ENCODE measurements at regions not wholly inside any gene's neighbourhood (a gene's known extent, or its start where the extent isn't known, plus 50 kb on each side); places are given as distances from the start of the nearest gene placed in this dataset.

GRCh38 chr10:128473911-128474310 is 347.7 kb upstream of the MKI67 start:
- no peak for DNase-seq

- no peak for DNase-seq
These were observed 348.3 kb upstream of the MKI67 start for GRCh38 chr10:128474571-128474970.

GRCh38 chr10:128475686-128476367 is 349.6 kb upstream of the MKI67 start:
- DNase-seq: no peak

- peak; percentile 21 for DNase-seq
These were observed 350.1 kb upstream of the MKI67 start for GRCh38 chr10:128476368-128476725.

GRCh38 chr10:128476845-128477244 is 350.6 kb upstream of the MKI67 start:
- DNase-seq: no peak

- DNase-seq: no peak
These were observed 354.4 kb upstream of the MKI67 start for GRCh38 chr10:128480601-128481000.

GRCh38 chr10:128481152-128481840 is 355.1 kb upstream of the MKI67 start:
- no peak for DNase-seq

- no peak for DNase-seq
These were observed 355.8 kb upstream of the MKI67 start for GRCh38 chr10:128482052-128482451.

- DNase-seq: no peak
These were observed 357.0 kb upstream of the MKI67 start for GRCh38 chr10:128483216-128483615.

GRCh38 chr10:128484041-128484440 is 357.8 kb upstream of the MKI67 start:
- no peak for DNase-seq

- DNase-seq: no peak
These were observed 359.5 kb upstream of the MKI67 start for GRCh38 chr10:128485701-128486235.

- DNase-seq: no peak
These were observed 361.3 kb upstream of the MKI67 start for GRCh38 chr10:128487517-128487916.

GRCh38 chr10:128489324-128490247 is 363.4 kb upstream of the MKI67 start:
- DNase-seq: no peak

GRCh38 chr10:128491686-128492085 is 365.5 kb upstream of the MKI67 start:
- DNase-seq: no peak

GRCh38 chr10:128493811-128494210 is 367.6 kb upstream of the MKI67 start:
- DNase-seq: no peak

GRCh38 chr10:128494665-128495064 is 368.4 kb upstream of the MKI67 start:
- no peak for DNase-seq

GRCh38 chr10:128497660-128498377 is 371.6 kb upstream of the MKI67 start:
- DNase-seq: no peak

GRCh38 chr10:128498378-128498730 is 372.1 kb upstream of the MKI67 start:
- DNase-seq: no peak

GRCh38 chr10:128498746-128499145 is 372.5 kb upstream of the MKI67 start:
- DNase-seq: no peak

- DNase-seq: no peak
These were observed 373.3 kb upstream of the MKI67 start for GRCh38 chr10:128499486-128499885.

- DNase-seq: no peak
These were observed 373.7 kb upstream of the MKI67 start for GRCh38 chr10:128499956-128500355.

- no peak for DNase-seq
These were observed 374.4 kb upstream of the MKI67 start for GRCh38 chr10:128500642-128501041.

- no peak for DNase-seq
These were observed 379.1 kb upstream of the MKI67 start for GRCh38 chr10:128505346-128505745.

All from fibroblast of upper back skin (primary cell).